Endothelial cell of umbilical vein (primary cell): ENCODE measurements at regions not wholly inside any gene's neighbourhood (a gene's known extent, or its start where the extent isn't known, plus 50 kb on each side); places are given as distances from the start of the nearest gene placed in this dataset.

ENCODE experiments used
- BruUV-seq: library from RNA; stranded (reverse); fragments of 400-500 nt; replicated peaks from 2 replicates; lab custom pipeline; 2021; lab: Mats Ljungman, UMichigan
- CTCF ChIA-PET: fragments of 300-600, 350-600 bp; sonication (Branson Sonifier 250); formaldehyde crosslinking; loops from one replicate; lab custom pipeline; 2021; ENCODE audit warnings: antibody characterized with exemption, inconsistent platforms; lab: Charles Lee
- POLR2A ChIA-PET: fragments of 300-600, 350-600 bp; sonication (Branson Sonifier 250); formaldehyde crosslinking; loops from one replicate; lab custom pipeline; 2021; ENCODE audit warnings: antibody characterized with exemption, inconsistent platforms; lab: Charles Lee
- DNase-seq: peaks from one replicate; pipeline ENCODE4 v3.0.0-alpha.2; 2011; ENCODE audit warnings: low read depth, low spot score
- FAIRE-seq: peaks from 2 replicates; lab custom pipeline; 2011; peaks lifted over from hg19 to GRCh38; lab: Jason Lieb, UNC
- H2AFZ ChIP-seq: 2 replicates; pipeline ENCODE4 v1.6.0; 2012; ENCODE audit warnings: low read depth, low read length, control low read depth, inconsistent platforms
- H3K27ac ChIP-seq: 2 replicates; pipeline ENCODE4 v1.5.1; 2011; ENCODE audit warnings: low read depth, mild to moderate bottlenecking, control low read depth, low read length, moderate library complexity; ENCODE audit not compliant: insufficient read depth
- H3K27me3 ChIP-seq, 2 experiments: 2 replicates each; pipeline versions ENCODE4 v1.6.0 to v1.6.1; 2011; ENCODE audit warnings: low read length in 2 of 2, mixed read lengths in 1 of 2; ENCODE audit not compliant: control insufficient read depth in 2 of 2, insufficient read depth in 2 of 2
- H3K36me3 ChIP-seq, 2 experiments: 2 replicates in 1 of 2; 3 replicates in 1 of 2; pipeline ENCODE4 v1.5.1; 2011; ENCODE audit warnings: low read length in 2 of 2, mild to moderate bottlenecking in 1 of 2, moderate library complexity in 1 of 2; ENCODE audit not compliant: control insufficient read depth in 2 of 2, insufficient read depth in 2 of 2; ENCODE audit errors: extremely low read depth in 1 of 2
- H3K4me1 ChIP-seq: 3 replicates; pipeline ENCODE4 v1.5.1; 2011; ENCODE audit warnings: mild to moderate bottlenecking, low read length; ENCODE audit not compliant: control insufficient read depth, insufficient read depth; ENCODE audit errors: extremely low read depth
- H3K4me2 ChIP-seq: 2 replicates; pipeline ENCODE4 v1.6.1; 2011; ENCODE audit warnings: low read length, control low read depth, mixed read lengths; ENCODE audit not compliant: insufficient read depth
- H3K4me3 ChIP-seq, 3 experiments: fragments of 200-600 bp in 1 of 3; sonication (generic), shearing (Covaris generic) in 1 of 3; replicated peaks in 1 of 3; 2 replicates each; pipeline ENCODE4 v1.5.1; 2011 to 2016; ENCODE audit warnings: control low read depth in 3 of 3, low read length in 3 of 3, mild to moderate bottlenecking in 2 of 3, inconsistent platforms in 1 of 3, low read depth in 1 of 3, moderate library complexity in 1 of 3; ENCODE audit not compliant: insufficient read depth in 1 of 3
- H3K79me2 ChIP-seq: 2 replicates; pipeline ENCODE4 v1.6.0; 2012; ENCODE audit warnings: low read length, inconsistent platforms; ENCODE audit not compliant: control insufficient read depth, insufficient read depth
- H3K9ac ChIP-seq: replicated peaks from 2 replicates; pipeline ENCODE3; 2011; ENCODE audit warnings: low read length, control low read depth; ENCODE audit not compliant: insufficient read depth; ENCODE audit errors: extremely low read depth
- H3K9me1 ChIP-seq: replicated peaks from 3 replicates; pipeline ENCODE4 v1.6.0; 2011; ENCODE audit warnings: mild to moderate bottlenecking, low read length; ENCODE audit not compliant: control insufficient read depth, insufficient read depth; ENCODE audit errors: extremely low read depth
- H3K9me3 ChIP-seq: replicated peaks from 2 replicates; pipeline ENCODE4 v1.5.1; 2012; ENCODE audit warnings: low read length, inconsistent platforms; ENCODE audit not compliant: control insufficient read depth, insufficient read depth
- H4K20me1 ChIP-seq: replicated peaks from 2 replicates; pipeline ENCODE3; 2011; ENCODE audit warnings: mild to moderate bottlenecking, low read length; ENCODE audit not compliant: control insufficient read depth, insufficient read depth; ENCODE audit errors: extremely low read depth
- EZH2 ChIP-seq: IDR thresholded peaks from 2 replicates; pipeline ENCODE4 v1.6.1; 2012; ENCODE audit warnings: borderline replicate concordance, low read depth, mild to moderate bottlenecking, moderate library complexity, low read length, inconsistent platforms; ENCODE audit not compliant: severe bottlenecking
- FOS ChIP-seq: IDR thresholded peaks from 2 replicates; pipeline ENCODE4 v1.6.1; 2011; ENCODE audit warnings: mild to moderate bottlenecking, low read length, moderate library complexity, borderline replicate concordance; ENCODE audit not compliant: insufficient read depth
- GATA2 ChIP-seq: IDR thresholded peaks from 2 replicates; pipeline ENCODE4 v1.7.0; 2011; ENCODE audit warnings: low read depth, mild to moderate bottlenecking, moderate library complexity, mixed read lengths, low read length; ENCODE audit not compliant: insufficient read length, insufficient read depth
- JUN ChIP-seq: IDR thresholded peaks from 2 replicates; pipeline ENCODE4 v1.6.1; 2011; ENCODE audit warnings: borderline replicate concordance, low read depth; ENCODE audit not compliant: insufficient read length, insufficient read depth
- MYC ChIP-seq: IDR thresholded peaks from one replicate; pipeline ENCODE4 v1.6.1; 2011; ENCODE audit warnings: mild to moderate bottlenecking, low read depth, low read length
- POLR2A ChIP-seq: IDR thresholded peaks from 2 replicates; pipeline ENCODE4 v1.6.1; 2012; ENCODE audit warnings: low read depth, mild to moderate bottlenecking, control low read depth, low read length
- POLR2AphosphoS5 ChIP-seq: IDR thresholded peaks from 2 replicates; pipeline ENCODE4 v1.6.1; 2012; ENCODE audit warnings: low read depth, mild to moderate bottlenecking, control low read depth, low read length, moderate library complexity; ENCODE audit not compliant: insufficient read depth
- dilution Hi-C: fragments of 300-500 bp; cut with MboI; formaldehyde crosslinking; loops from one replicate; pipeline ENCODE4 v1.15.0; 2019; ENCODE audit warnings: low sequenced_read_pairs; ENCODE audit not compliant: extremely low pct_ligation_motif_present
- intact Hi-C: fragments of 100-400 bp; cut with micrococcal nuclease; formaldehyde crosslinking; loops from one replicate; pipeline ENCODE4 v1.10.0; 2022
- TF ChIP-seq, protein P1 (sequence below): IDR thresholded peaks from 2 replicates; pipeline ENCODE4 v1.6.1; 2011; ENCODE audit not compliant: insufficient read depth, insufficient read length
- TF ChIP-seq, protein P2 (sequence below), 2 donors: IDR thresholded peaks; 1 replicate in 1 of 2; 2 replicates in 1 of 2; pipeline ENCODE4 v1.5.1; 2011; ENCODE audit warnings: low read length in 2 of 2, mild to moderate bottlenecking in 2 of 2, moderate library complexity in 2 of 2, control low read depth in 1 of 2, inconsistent platforms in 1 of 2, low read depth in 1 of 2; ENCODE audit not compliant: insufficient read depth in 1 of 2; ENCODE audit errors: extremely low read depth in 1 of 2

DNA sequence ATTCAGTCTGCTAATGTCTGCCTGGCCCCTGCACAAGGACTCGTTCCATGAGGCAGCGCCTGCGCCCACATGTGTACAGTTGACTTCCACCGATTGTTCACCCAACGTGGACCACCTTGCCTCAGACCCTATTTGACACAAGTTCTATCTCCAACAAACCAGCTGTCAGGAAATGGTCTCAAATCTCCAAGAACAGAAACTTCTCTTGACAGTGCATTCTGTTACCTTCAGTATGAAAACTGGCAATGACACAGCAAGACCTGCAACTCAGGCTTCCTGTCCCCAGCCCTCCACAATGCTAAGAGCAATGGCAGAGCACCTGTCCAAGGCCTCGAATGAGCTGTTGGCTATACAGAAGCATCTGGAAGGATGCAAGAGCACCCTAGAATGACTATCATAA lies 102.3 kb upstream of the CLDN14 start:
- Histone ChIP-seq H3K9me1 (no peaks in the 10 kb centered on the region), H3K4me1 (no peaks in the 10 kb centered on the region), H3K4me2 (no peak overlapping the region), H3K9me3 (no peaks in the 10 kb centered on the region), H3K9ac (no peak overlapping the region), H3K27me3 (peaks cover 5 to 7% of the 10 kb centered on the region in 2 experiments), H3K79me2 (no peaks in the 10 kb centered on the region), H3K27ac (no peak overlapping the region), H4K20me1 (no peaks in the 10 kb centered on the region), H2AFZ (no peak overlapping the region), H3K36me3 (no peaks in the 10 kb centered on the region), H3K4me3 (no peak overlapping the region)
- DNase-seq (no peak), FAIRE-seq (no peak)
- POLR2A ChIA-PET = no interaction called here
- CTCF ChIA-PET = no interaction called here
- TF ChIP-seq JUN (no peak), GATA2 (no peak), EZH2 (no peak), POLR2A (no peak), POLR2AphosphoS5 (no peak), MYC (no peak), FOS (no peak)
- TF ChIP-seq, protein P1, sequence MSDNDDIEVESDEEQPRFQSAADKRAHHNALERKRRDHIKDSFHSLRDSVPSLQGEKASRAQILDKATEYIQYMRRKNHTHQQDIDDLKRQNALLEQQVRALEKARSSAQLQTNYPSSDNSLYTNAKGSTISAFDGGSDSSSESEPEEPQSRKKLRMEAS = no peak
- TF ChIP-seq, protein P2, sequence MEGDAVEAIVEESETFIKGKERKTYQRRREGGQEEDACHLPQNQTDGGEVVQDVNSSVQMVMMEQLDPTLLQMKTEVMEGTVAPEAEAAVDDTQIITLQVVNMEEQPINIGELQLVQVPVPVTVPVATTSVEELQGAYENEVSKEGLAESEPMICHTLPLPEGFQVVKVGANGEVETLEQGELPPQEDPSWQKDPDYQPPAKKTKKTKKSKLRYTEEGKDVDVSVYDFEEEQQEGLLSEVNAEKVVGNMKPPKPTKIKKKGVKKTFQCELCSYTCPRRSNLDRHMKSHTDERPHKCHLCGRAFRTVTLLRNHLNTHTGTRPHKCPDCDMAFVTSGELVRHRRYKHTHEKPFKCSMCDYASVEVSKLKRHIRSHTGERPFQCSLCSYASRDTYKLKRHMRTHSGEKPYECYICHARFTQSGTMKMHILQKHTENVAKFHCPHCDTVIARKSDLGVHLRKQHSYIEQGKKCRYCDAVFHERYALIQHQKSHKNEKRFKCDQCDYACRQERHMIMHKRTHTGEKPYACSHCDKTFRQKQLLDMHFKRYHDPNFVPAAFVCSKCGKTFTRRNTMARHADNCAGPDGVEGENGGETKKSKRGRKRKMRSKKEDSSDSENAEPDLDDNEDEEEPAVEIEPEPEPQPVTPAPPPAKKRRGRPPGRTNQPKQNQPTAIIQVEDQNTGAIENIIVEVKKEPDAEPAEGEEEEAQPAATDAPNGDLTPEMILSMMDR (IDR thresholded peaks at IDR 0.05; ENCODE audit: extremely low read depth in 1 of 2, insufficient read depth in 1 of 2, low read depth in 1 of 2, low read length in 2 of 2) = no peak
- no TSS peak for BruUV-seq
- dilution Hi-C loops (no loop called here), intact Hi-C loops (no loop called here)
